Liver (tissue), 8 donors: ENCODE measurements at regions not wholly inside any gene's neighbourhood (a gene's known extent, or its start where the extent isn't known, plus 50 kb on each side); places are given as distances from the start of the nearest gene placed in this dataset.

ENCODE experiments used
- DNase-seq: peaks from one replicate; pipeline ENCODE4 v3.0.0-alpha.2; 2017; ENCODE audit warnings: low spot score
- H3K27ac ChIP-seq, 2 donors: one replicate each; pipeline ENCODE4 v1.7.0; 2013; ENCODE audit warnings: inconsistent platforms in 2 of 2, low read length in 2 of 2, control low read depth in 1 of 2, low read depth in 1 of 2, mild to moderate bottlenecking in 1 of 2
- H3K27me3 ChIP-seq, 4 donors: one replicate each; pipeline versions ENCODE4 v1.6.1 to v1.7.0; 2013; ENCODE audit warnings: low read length in 3 of 4, inconsistent platforms in 1 of 4, mild to moderate bottlenecking in 1 of 4, moderate library complexity in 1 of 4; ENCODE audit not compliant: control insufficient read depth in 4 of 4, insufficient read depth in 4 of 4
- H3K36me3 ChIP-seq, 4 donors: one replicate each; pipeline versions ENCODE4 v1.6.1 to v1.7.0; 2013; ENCODE audit warnings: low read length in 3 of 4, mild to moderate bottlenecking in 3 of 4, low read depth in 1 of 4, moderate library complexity in 1 of 4; ENCODE audit not compliant: control insufficient read depth in 4 of 4, insufficient read depth in 3 of 4
- H3K4me1 ChIP-seq, 4 donors: one replicate each; pipeline versions ENCODE4 v1.6.1 to v1.7.0; 2013; ENCODE audit warnings: low read length in 3 of 4, mild to moderate bottlenecking in 3 of 4, moderate library complexity in 1 of 4; ENCODE audit not compliant: control insufficient read depth in 4 of 4, insufficient read depth in 4 of 4
- H3K4me3 ChIP-seq, 3 donors: one replicate each; pipeline versions ENCODE4 v1.6.1 to v1.7.0; 2013; ENCODE audit warnings: low read length in 3 of 3, control low read depth in 1 of 3, low read depth in 1 of 3, mild to moderate bottlenecking in 1 of 3
- H3K9ac ChIP-seq, 2 donors: one replicate each; pipeline ENCODE4 v1.7.0; 2013; ENCODE audit warnings: low read length in 2 of 2, mild to moderate bottlenecking in 2 of 2, moderate library complexity in 2 of 2, control low read depth in 1 of 2, low read depth in 1 of 2
- H3K9me3 ChIP-seq, 4 donors: one replicate each; pipeline versions ENCODE4 v1.6.1 to v1.7.0; 2013; ENCODE audit warnings: low read length in 3 of 4; ENCODE audit not compliant: control insufficient read depth in 4 of 4
- EGR1 ChIP-seq, 2 donors: IDR thresholded peaks; 2 replicates each; pipeline ENCODE4 v1.6.1; 2016 to 2018; ENCODE audit warnings: antibody characterized with exemption in 2 of 2, low read depth in 2 of 2
- FOXA1 ChIP-seq: IDR thresholded peaks from 2 replicates; pipeline ENCODE4 v1.6.1; 2016; ENCODE audit warnings: antibody characterized with exemption
- FOXA2 ChIP-seq: IDR thresholded peaks from 2 replicates; pipeline ENCODE4 v1.6.1; 2016; ENCODE audit warnings: antibody characterized with exemption
- GABPA ChIP-seq, 2 donors: IDR thresholded peaks in 1 of 2; conservative IDR thresholded peaks in 1 of 2; 2 replicates each; pipeline ENCODE4 v1.6.1; 2016; ENCODE audit warnings: antibody characterized with exemption in 2 of 2, mild to moderate bottlenecking in 1 of 2, moderate library complexity in 1 of 2
- HNF4A ChIP-seq, 2 donors: conservative IDR thresholded peaks; 2 replicates each; pipeline ENCODE4 v1.6.1; 2016; ENCODE audit warnings: antibody characterized with exemption in 2 of 2, mild to moderate bottlenecking in 2 of 2
- JUND ChIP-seq, 2 donors: IDR thresholded peaks; 2 replicates each; pipeline ENCODE4 v1.6.1; 2016; ENCODE audit warnings: antibody characterized with exemption in 2 of 2
- NR2F2 ChIP-seq: IDR thresholded peaks from 2 replicates; pipeline ENCODE4 v1.6.1; 2016; ENCODE audit warnings: antibody characterized with exemption
- RAD21 ChIP-seq, 2 donors: IDR thresholded peaks; 2 replicates each; pipeline ENCODE4 v1.6.1; 2016; ENCODE audit warnings: antibody characterized with exemption in 2 of 2, mild to moderate bottlenecking in 2 of 2
- RXRA ChIP-seq, 2 donors: IDR thresholded peaks; 2 replicates each; pipeline ENCODE4 v1.6.1; 2017 to 2018; ENCODE audit warnings: antibody characterized with exemption in 2 of 2, mild to moderate bottlenecking in 1 of 2
- SP1 ChIP-seq: IDR thresholded peaks from 2 replicates; pipeline ENCODE4 v1.6.1; 2018; ENCODE audit warnings: antibody characterized with exemption, mild to moderate bottlenecking
- TAF1 ChIP-seq: conservative IDR thresholded peaks from 2 replicates; pipeline ENCODE4 v1.6.1; 2016; ENCODE audit warnings: antibody characterized with exemption, mild to moderate bottlenecking
- YY1 ChIP-seq: IDR thresholded peaks from 2 replicates; pipeline ENCODE4 v1.6.1; 2016; ENCODE audit warnings: antibody characterized with exemption, mild to moderate bottlenecking
- WGBS: extraction: QIAGEN DNeasy Blood & Tissue Kit; methylation state at CpG from one replicate; pipeline ENCODE4 v1.1.7; 2013; 5-methylcytosine and 5-hydroxymethylcytosine counted together
- TF ChIP-seq, protein P1 (sequence below): IDR thresholded peaks from 2 replicates; pipeline ENCODE4 v1.6.1; 2016; ENCODE audit warnings: antibody characterized with exemption
- TF ChIP-seq, protein P2 (sequence below): IDR thresholded peaks from 2 replicates; pipeline ENCODE4 v1.6.1; 2016; ENCODE audit warnings: antibody characterized with exemption, mild to moderate bottlenecking
- TF ChIP-seq, protein P3 (sequence below): fragments of 150-350 bp; IDR thresholded peaks from 2 replicates; pipeline ENCODE4 v1.5.1; 2017; ENCODE audit warnings: improper control_type of control experiment, low read depth, low read length; ENCODE audit not compliant: missing input control
- TF ChIP-seq, protein P4 (sequence below): IDR thresholded peaks from 2 replicates; pipeline ENCODE4 v1.6.1; 2016; ENCODE audit warnings: antibody characterized with exemption
- TF ChIP-seq, protein P5 (sequence below): IDR thresholded peaks from 2 replicates; pipeline ENCODE4 v1.6.1; 2016; ENCODE audit warnings: antibody characterized with exemption
- donor health status: healthy.
- donor health status: healthy.
- donor health status: healthy.
- donor health status: healthy.
- donor health status: healthy.

DNA sequence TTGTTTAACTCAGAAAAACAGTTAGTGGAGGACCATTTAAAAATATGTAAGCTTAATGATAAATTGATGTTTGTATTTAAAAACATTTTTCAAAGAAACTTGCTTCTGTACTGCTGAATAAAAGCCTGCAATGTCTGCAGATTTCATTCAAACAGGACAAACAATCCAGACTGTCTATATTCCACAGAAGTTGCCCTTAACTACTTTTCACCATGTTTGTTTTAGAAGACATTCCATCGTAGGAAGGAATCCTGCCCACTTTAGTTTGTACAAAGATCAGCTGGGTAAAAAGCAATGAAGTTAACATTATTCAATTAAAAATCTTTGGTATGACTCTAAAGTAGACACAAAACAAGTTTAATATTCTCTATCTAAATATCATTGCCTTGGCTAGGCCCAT lies 195.7 kb upstream of the CCNH start:
- no peak for DNase-seq
- Histone ChIP-seq H3K9me3 (no peaks in the 10 kb centered on the region), H3K27me3 (no peaks in the 10 kb centered on the region), H3K27ac (no peak overlapping the region), H3K4me1 (no peaks in the 10 kb centered on the region), H3K4me3 (no peak overlapping the region), H3K36me3 (no peaks in the 10 kb centered on the region), H3K9ac (no peak overlapping the region)
- TF ChIP-seq NR2F2 (no peak), YY1 (no peak), TAF1 (no peak), GABPA (IDR thresholded peaks at IDR 0.05 in 1 of 2, conservative IDR thresholded peaks at IDR 0.05 in 1 of 2) (no peak), FOXA1 (no peak), JUND (IDR thresholded peaks at IDR 0.05) (no peak), RAD21 (IDR thresholded peaks at IDR 0.05) (no peak), HNF4A (conservative IDR thresholded peaks at IDR 0.05) (no peak), RXRA (IDR thresholded peaks at IDR 0.05) (no peak), FOXA2 (no peak), SP1 (no peak)
- TF ChIP-seq, protein P1, sequence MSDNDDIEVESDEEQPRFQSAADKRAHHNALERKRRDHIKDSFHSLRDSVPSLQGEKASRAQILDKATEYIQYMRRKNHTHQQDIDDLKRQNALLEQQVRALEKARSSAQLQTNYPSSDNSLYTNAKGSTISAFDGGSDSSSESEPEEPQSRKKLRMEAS, result no peak
- TF ChIP-seq, protein P2, sequence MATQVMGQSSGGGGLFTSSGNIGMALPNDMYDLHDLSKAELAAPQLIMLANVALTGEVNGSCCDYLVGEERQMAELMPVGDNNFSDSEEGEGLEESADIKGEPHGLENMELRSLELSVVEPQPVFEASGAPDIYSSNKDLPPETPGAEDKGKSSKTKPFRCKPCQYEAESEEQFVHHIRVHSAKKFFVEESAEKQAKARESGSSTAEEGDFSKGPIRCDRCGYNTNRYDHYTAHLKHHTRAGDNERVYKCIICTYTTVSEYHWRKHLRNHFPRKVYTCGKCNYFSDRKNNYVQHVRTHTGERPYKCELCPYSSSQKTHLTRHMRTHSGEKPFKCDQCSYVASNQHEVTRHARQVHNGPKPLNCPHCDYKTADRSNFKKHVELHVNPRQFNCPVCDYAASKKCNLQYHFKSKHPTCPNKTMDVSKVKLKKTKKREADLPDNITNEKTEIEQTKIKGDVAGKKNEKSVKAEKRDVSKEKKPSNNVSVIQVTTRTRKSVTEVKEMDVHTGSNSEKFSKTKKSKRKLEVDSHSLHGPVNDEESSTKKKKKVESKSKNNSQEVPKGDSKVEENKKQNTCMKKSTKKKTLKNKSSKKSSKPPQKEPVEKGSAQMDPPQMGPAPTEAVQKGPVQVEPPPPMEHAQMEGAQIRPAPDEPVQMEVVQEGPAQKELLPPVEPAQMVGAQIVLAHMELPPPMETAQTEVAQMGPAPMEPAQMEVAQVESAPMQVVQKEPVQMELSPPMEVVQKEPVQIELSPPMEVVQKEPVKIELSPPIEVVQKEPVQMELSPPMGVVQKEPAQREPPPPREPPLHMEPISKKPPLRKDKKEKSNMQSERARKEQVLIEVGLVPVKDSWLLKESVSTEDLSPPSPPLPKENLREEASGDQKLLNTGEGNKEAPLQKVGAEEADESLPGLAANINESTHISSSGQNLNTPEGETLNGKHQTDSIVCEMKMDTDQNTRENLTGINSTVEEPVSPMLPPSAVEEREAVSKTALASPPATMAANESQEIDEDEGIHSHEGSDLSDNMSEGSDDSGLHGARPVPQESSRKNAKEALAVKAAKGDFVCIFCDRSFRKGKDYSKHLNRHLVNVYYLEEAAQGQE, result no peak
- TF ChIP-seq, protein P3, sequence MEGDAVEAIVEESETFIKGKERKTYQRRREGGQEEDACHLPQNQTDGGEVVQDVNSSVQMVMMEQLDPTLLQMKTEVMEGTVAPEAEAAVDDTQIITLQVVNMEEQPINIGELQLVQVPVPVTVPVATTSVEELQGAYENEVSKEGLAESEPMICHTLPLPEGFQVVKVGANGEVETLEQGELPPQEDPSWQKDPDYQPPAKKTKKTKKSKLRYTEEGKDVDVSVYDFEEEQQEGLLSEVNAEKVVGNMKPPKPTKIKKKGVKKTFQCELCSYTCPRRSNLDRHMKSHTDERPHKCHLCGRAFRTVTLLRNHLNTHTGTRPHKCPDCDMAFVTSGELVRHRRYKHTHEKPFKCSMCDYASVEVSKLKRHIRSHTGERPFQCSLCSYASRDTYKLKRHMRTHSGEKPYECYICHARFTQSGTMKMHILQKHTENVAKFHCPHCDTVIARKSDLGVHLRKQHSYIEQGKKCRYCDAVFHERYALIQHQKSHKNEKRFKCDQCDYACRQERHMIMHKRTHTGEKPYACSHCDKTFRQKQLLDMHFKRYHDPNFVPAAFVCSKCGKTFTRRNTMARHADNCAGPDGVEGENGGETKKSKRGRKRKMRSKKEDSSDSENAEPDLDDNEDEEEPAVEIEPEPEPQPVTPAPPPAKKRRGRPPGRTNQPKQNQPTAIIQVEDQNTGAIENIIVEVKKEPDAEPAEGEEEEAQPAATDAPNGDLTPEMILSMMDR, result no peak
- TF ChIP-seq, protein P4, sequence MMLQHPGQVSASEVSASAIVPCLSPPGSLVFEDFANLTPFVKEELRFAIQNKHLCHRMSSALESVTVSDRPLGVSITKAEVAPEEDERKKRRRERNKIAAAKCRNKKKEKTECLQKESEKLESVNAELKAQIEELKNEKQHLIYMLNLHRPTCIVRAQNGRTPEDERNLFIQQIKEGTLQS, result no peak
- TF ChIP-seq, protein P5, sequence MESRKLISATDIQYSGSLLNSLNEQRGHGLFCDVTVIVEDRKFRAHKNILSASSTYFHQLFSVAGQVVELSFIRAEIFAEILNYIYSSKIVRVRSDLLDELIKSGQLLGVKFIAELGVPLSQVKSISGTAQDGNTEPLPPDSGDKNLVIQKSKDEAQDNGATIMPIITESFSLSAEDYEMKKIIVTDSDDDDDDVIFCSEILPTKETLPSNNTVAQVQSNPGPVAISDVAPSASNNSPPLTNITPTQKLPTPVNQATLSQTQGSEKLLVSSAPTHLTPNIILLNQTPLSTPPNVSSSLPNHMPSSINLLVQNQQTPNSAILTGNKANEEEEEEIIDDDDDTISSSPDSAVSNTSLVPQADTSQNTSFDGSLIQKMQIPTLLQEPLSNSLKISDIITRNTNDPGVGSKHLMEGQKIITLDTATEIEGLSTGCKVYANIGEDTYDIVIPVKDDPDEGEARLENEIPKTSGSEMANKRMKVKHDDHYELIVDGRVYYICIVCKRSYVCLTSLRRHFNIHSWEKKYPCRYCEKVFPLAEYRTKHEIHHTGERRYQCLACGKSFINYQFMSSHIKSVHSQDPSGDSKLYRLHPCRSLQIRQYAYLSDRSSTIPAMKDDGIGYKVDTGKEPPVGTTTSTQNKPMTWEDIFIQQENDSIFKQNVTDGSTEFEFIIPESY, result no peak
- 32% methylated on average over 1 of the region's 1 CpG for WGBS

DNA sequence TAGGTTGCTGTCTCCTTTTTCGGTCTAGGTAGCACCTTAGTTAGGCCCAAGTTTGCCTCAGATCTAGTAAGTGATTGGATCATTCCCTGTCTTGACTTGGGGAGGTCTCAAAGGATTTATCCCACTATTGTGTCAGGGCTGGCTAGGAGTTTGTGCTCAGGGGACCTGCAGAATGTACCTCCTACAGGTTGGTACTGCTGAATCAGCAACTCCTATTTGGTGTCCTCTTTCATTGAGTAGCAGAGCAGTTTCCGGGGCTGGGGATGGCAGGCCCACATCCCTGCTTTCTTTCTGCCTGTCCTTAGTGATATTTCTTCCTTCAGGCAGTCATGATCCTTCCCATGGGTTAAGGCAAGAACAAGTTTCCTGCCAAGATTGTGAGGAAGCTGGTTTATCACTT lies 192.9 kb upstream of the CCNH start:
- Histone ChIP-seq H3K9me3 (peaks cover 0 to 3% (median 0%) of the 10 kb centered on the region in 4 donors), H3K36me3 (no peaks in the 10 kb centered on the region), H3K4me3 (no peak overlapping the region), H3K9ac (no peak overlapping the region), H3K4me1 (no peaks in the 10 kb centered on the region), H3K27ac (no peak overlapping the region), H3K27me3 (no peaks in the 10 kb centered on the region)
- WGBS, result 63% methylated on average over 2 of the region's 2 CpGs
- no peak for DNase-seq
- TF ChIP-seq GABPA (IDR thresholded peaks at IDR 0.05 in 1 of 2, conservative IDR thresholded peaks at IDR 0.05 in 1 of 2) (no peak), FOXA2 (no peak), EGR1 (IDR thresholded peaks at IDR 0.05; ENCODE audit: low read depth in 2 of 2) (no peak), RAD21 (IDR thresholded peaks at IDR 0.05) (no peak), SP1 (no peak), JUND (IDR thresholded peaks at IDR 0.05) (no peak), NR2F2 (no peak)
- TF ChIP-seq, protein P4, result no peak
- TF ChIP-seq, protein P3, result no peak
- TF ChIP-seq, protein P1, result no peak
- TF ChIP-seq, protein P5, result no peak
